NCI-H2081 (cell line): ENCODE measurements at regions not wholly inside any gene's neighbourhood (a gene's known extent, or its start where the extent isn't known, plus 50 kb on each side); places are given as distances from the start of the nearest gene placed in this dataset.
A peak's percentile ranks its signal among the peaks of the same experiment; 100 is the strongest.
"Not testable (repeated sequence)": the region's sequence is repeated elsewhere in the genome, so short reads cannot be mapped to it uniquely, and the experiment has no call there.

Experiments used
- DNase-seq, 2 experiments: peaks; one replicate each; lab custom pipeline; 2025; lab: John Stamatoyannopoulos, UW

- DNase-seq = no peak
These were observed 985.4 kb downstream of the PLOD2 start for GRCh38 chr3:145175626-145176025.

GRCh38 chr3:145176907-145177306 is 984.1 kb downstream of the PLOD2 start:
- no peak for DNase-seq

GRCh38 chr3:145177828-145178227 is 983.2 kb downstream of the PLOD2 start:
- DNase-seq = no peak

GRCh38 chr3:145182196-145182911 is 978.6 kb downstream of the PLOD2 start:
- DNase-seq = no peak

- DNase-seq = no peak
These were observed 977.7 kb downstream of the PLOD2 start for GRCh38 chr3:145183261-145183660.

- DNase-seq = no peak
These were observed 972.8 kb downstream of the PLOD2 start for GRCh38 chr3:145188079-145188770.

- DNase-seq = no peak
These were observed 970.8 kb downstream of the PLOD2 start for GRCh38 chr3:145190138-145190537.

- DNase-seq = no peak
These were observed 970.2 kb downstream of the PLOD2 start for GRCh38 chr3:145190761-145191160.

GRCh38 chr3:145191543-145191942 is 969.4 kb downstream of the PLOD2 start:
- peak in 1 of 2 experiments; percentile 42 for DNase-seq

GRCh38 chr3:145197051-145197820 is 963.7 kb downstream of the PLOD2 start:
- no peak for DNase-seq

- DNase-seq = no peak
These were observed 963.2 kb downstream of the PLOD2 start for GRCh38 chr3:145197821-145198220.

GRCh38 chr3:145209561-145209960 is 951.4 kb downstream of the PLOD2 start:
- no peak for DNase-seq

- DNase-seq = peak in 1 of 2 experiments; percentile 16
These were observed 941.4 kb downstream of the PLOD2 start for GRCh38 chr3:145219355-145220235.

- DNase-seq = no peak
These were observed 936.1 kb downstream of the PLOD2 start for GRCh38 chr3:145224886-145225285.

GRCh38 chr3:145243875-145244274 is 917.1 kb downstream of the PLOD2 start:
- no peak for DNase-seq

GRCh38 chr3:145244327-145244726 is 916.7 kb downstream of the PLOD2 start:
- no peak for DNase-seq

GRCh38 chr3:145246291-145246690 is 914.7 kb downstream of the PLOD2 start:
- DNase-seq = no peak

GRCh38 chr3:145248928-145249327 is 912.1 kb downstream of the PLOD2 start:
- no peak for DNase-seq

GRCh38 chr3:145251311-145251710 is 909.7 kb downstream of the PLOD2 start:
- DNase-seq = no peak

GRCh38 chr3:145257967-145258366 is 903.0 kb downstream of the PLOD2 start:
- DNase-seq = not testable (repeated sequence)

- DNase-seq = no peak
These were observed 901.7 kb downstream of the PLOD2 start for GRCh38 chr3:145259166-145259880.
